NCI-H146 (cell line): ENCODE measurements at regions not wholly inside any gene's neighbourhood (a gene's known extent, or its start where the extent isn't known, plus 50 kb on each side); places are given as distances from the start of the nearest gene placed in this dataset.
A peak's percentile ranks its signal among the peaks of the same experiment; 100 is the strongest.

Source experiments
- DNase-seq: peaks from one replicate; lab custom pipeline; 2025; lab: John Stamatoyannopoulos, UW

DNA sequence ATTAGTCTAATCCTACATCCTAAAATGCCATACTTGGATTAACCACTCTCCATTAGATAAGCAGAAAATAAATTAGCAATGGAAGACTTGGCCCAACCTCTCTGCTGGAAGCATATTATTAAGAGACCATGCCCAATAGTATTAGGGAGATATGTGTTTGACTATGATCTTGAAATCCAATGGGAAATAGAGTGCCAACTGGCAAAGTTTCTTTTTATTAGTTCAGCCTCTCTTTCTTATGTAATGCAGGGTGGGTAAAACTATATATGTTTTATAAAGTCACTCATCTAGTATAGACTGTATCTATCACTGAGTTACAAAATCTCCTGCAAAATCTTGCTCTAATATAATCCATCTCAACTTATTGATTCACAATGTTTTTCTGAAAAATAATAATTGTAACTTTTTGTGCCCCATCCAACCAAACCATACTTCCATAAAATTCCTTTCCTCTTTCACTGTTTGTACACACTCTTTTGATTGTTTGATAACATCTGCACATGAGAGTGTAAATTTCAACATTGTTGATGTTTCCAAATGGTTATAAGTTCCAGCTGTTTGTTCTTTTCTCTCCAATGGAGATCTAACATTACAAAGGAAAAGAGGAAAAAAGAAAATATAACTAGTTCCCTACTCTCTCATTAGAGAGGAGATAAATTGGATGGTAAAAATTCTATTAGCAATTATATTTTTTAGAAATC is 408.1 kb upstream of the ADGRL2 start:
- no peak for DNase-seq

- no peak for DNase-seq
These were observed 409.5 kb upstream of the ADGRL2 start for GRCh38 chr1:81391125-81391828.

- DNase-seq: no peak
These were observed 412.3 kb upstream of the ADGRL2 start for GRCh38 chr1:81388435-81388834.

- DNase-seq: no peak
These were observed 413.3 kb upstream of the ADGRL2 start for GRCh38 chr1:81387446-81387845.

DNA sequence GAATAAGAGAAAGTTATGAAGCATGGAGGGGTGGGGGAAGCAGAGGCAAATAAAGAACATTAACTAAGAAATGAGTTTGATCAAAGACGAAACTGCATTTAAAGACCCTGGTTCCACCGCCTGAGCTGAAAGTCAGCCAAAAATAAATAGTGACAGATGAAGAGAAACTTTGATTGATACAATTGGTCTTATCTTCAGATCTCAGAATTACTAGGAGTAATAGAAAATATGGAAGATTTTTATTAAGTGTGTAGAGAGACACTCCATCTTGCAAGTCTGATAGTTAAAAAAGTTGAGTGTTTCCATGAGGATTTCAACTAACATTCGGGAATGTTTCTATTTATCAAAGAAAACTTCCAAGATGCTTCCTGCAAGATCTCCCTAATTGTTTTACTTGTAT is 418.2 kb upstream of the ADGRL2 start:
- DNase-seq: no peak

DNA sequence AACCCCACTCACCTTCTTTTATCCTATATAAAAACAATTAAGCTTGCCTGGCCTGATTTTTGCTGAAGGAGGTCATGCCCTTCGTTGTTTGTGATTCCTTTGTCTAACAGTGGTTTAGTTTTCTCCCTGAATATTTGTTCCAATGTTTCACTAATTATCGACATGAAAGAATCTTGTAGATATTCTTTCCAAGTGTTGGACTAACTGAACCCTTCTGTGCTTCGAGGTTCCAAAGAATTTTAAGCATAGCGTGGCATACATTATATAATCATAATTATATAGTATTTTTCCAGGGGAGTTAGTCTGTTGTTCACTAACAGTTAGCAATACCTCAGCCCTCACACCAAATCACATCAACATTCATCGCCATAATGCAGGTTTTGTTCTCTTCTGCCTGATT is 418.9 kb upstream of the ADGRL2 start:
- DNase-seq: no peak

- DNase-seq: no peak
These were observed 420.3 kb upstream of the ADGRL2 start for GRCh38 chr1:81380436-81380835.

DNA sequence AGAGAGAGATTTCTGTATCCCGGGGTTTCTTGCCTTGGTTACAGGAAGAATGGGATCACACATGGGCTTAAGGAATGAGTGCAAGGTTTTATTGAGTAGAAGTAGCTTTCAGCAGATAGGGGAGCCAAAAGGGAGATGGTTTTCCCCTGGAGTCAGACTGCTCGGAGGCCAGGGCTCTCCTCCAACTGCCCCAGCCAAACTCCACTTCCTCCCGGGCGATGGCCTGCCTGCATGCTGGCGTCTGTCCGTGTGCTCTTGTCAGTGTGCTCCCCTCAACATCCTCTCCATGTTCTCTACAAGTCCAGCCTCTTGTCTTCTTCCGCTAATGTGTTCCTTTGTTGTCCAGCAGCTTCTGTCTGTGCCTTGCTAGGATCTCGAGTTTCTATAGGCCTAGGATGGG is 421.3 kb upstream of the ADGRL2 start:
- DNase-seq: no peak

- peak; percentile 3 for DNase-seq
These were observed 423.3 kb upstream of the ADGRL2 start for GRCh38 chr1:81377406-81377805.

DNA sequence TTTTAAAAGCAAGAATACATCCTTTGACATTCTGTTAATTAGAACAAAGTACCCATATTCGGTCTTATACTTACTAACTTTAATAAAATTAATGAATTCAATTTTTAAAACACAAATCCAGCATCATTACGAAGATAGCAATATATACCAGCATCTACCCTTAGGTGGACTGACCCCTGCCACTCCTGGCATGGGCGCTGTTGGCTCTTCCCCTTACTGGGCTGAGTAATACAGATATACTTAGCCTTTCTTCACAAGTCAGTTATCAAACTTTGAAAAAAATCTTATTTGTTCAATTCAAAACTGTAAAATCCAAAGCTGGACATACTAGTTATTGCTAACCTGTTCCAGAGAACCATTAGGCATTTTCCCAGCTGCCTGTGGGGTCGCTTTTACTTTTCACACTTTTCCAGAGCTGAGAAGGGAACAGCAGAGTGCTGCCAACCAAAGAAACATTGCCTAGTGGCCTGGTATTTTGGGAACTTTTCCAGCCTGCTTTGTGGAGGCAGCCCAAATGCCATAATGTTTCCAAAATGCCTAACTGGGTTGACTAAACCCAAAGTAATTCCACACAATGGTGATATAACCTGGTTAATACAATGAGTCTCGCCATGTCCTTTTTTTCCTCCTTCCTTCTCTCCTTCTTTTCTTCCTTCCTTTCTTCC is 424.7 kb upstream of the ADGRL2 start:
- no peak for DNase-seq

GRCh38 chr1:81374481-81374880 is 426.3 kb upstream of the ADGRL2 start:
- DNase-seq: no peak

- DNase-seq: no peak
These were observed 428.9 kb upstream of the ADGRL2 start for GRCh38 chr1:81371864-81372263.

GRCh38 chr1:81369833-81370232 is 430.9 kb upstream of the ADGRL2 start:
- DNase-seq: no peak

- no peak for DNase-seq
These were observed 434.6 kb upstream of the ADGRL2 start for GRCh38 chr1:81366173-81366572.

- DNase-seq: no peak
These were observed 436.6 kb upstream of the ADGRL2 start for GRCh38 chr1:81364088-81364487.

- no peak for DNase-seq
These were observed 442.6 kb upstream of the ADGRL2 start for GRCh38 chr1:81358151-81358550.

GRCh38 chr1:81351864-81352263 is 448.9 kb upstream of the ADGRL2 start:
- no peak for DNase-seq

DNA sequence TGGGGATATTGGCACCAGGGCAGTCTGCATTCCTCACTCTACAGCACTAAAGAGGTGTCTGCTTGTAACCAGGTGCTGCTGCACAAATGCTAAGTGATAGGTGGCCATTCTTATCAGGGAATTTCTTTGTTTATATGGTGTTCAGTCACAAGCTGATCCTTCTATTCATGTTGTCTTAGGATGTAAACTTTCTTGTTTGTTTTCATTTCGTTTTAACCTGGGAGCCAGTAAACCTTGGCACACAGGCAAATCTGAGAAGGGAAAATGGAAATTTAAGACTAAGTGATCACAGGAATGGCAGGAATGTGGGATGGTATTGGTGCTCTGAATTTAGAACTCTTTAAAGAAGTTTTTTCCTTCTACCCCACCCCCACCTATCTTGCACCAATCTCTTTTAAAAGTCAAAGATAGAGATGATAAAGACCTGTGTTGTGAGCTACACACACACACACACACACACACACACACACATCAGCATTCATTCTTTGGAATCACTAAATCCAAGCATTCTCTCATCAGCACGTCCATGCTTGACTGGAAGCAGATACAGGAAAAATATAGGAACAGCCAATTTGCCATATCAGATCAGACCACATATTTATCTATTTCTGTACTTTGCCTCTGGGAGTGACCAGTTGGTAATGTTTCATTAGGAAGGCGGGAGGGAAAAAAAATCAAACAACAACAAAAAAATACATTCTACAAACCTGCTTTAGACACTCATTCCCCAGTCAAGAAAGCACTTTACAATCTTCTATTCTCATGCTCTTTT is 451.4 kb upstream of the ADGRL2 start:
- no peak for DNase-seq

DNA sequence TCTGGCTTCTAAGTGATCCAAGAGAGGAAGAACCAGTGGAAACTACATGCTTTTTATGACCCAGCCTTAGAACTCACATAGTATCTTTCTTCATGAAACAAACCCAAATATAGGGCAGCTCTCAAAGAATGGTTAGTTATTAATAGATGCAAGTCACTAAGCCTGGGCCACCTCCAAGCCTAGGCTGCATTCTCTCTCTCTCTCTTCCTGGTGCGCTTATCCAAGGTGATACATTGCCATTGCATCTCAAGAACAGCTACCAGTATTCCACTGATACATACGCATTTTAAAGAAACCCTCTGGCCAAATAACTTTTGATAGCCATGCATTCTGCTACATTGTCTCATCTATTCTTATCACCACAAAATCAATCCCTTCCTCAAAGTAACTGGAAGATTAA is 455.6 kb upstream of the ADGRL2 start:
- DNase-seq: no peak

GRCh38 chr1:81340239-81340638 is 460.5 kb upstream of the ADGRL2 start:
- DNase-seq: no peak

DNA sequence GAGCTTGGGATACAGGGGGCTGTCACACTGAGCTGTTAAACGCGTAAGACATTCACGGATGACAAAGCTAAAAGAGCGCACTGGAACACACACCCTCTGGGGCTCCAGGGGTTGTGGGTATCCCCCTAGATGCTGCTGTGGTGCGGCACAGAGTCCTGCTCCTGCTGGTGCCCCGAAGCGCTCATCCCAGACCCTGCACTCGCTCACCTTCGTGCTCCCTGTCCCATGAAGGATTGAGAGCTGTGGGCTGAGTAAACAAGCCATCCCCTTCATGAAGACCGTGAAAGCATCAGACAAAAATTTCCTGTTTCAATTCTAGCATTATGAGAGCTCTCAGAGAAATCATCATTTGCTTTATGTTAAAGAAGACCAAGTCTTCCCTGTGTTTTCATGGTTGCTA is 463.5 kb upstream of the ADGRL2 start:
- DNase-seq: no peak

DNA sequence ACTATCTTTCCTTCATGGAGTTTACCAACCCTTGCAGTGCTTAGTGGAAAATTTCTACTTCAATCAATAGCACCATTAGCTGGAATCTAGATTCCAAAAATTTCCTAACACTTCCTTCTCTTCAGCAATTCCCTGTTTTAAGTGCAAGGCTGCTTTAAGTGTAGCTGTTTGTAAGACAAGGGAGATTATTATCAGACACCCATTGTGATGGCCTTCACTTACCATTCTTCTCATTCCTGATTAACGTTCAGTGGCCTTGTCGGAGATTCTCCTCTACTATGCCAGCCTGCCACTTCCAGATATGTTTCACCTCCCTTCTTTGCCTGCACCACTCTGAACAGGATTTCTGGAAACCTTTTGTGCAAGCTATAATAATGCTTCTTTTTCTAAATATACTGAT is 464.9 kb upstream of the ADGRL2 start:
- no peak for DNase-seq

DNA sequence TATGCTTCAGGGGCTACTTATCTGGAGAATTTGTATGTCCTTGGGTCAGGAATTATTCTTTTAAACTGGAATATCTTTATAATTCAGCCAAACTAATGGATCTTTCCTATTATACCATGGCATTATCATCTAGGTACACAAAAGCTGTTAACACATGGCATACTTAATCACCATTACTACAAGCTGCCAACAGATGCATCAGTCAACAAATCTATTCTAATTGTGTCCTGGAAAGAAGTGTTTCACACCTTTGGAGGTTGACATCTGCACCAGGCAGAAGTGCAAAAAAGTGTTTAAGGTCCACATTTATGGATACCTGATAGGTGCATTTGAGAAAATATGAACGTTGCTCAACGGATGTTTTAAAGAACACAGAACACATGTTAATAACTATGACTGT is 470.2 kb upstream of the ADGRL2 start:
- peak; percentile 39 for DNase-seq
